ENCODE measurements at regions not wholly inside any gene's neighbourhood (a gene's known extent, or its start where the extent isn't known, plus 50 kb on each side); places are given as distances from the start of the nearest gene placed in this dataset.
"Not testable (repeated sequence)": the region's sequence is repeated elsewhere in the genome, so short reads cannot be mapped to it uniquely, and the experiment has no call there.

DNA sequence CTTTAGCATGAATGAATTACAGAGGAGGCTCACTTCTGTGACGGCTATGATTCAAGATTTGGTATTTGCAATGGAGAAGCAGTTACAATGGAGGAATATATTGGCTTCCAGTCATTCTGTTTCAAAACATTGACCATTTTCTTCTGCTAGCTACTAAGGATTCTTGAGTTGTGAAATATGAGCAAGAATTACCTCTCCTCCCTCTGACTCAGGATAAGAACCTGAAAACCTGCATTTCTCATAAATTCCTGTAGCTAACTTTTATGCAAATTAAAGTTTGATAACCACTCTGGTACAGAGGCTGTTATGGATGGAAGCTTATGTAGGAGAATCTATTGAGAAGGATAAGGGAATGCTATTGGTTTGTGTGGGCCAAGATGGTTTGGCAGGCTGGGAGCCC is 84.1 kb upstream of the MYRIP start:
- H3K27me3 Mint-ChIP-seq (ENCODE audit: insufficient read depth, unreplicated experiment) = no peaks in the 10 kb centered on the region
- no TSS peak for BruUV-seq (replicated peaks)
- H3K36me3 ChIP-seq (ENCODE audit: control insufficient read depth, insufficient read depth, low read length) = no peaks in the 10 kb centered on the region
- no peaks in the 10 kb centered on the region for H3K9me3 Mint-ChIP-seq (ENCODE audit: unreplicated experiment)
- no peaks in the 10 kb centered on the region for H3K27me3 ChIP-seq (replicated peaks; ENCODE audit: control insufficient read depth, insufficient read depth, low read length)
- no peak overlapping the region for H3K27ac Mint-ChIP-seq (ENCODE audit: unreplicated experiment)
- no peaks in the 10 kb centered on the region for H3K36me3 Mint-ChIP-seq (ENCODE audit: insufficient read depth, unreplicated experiment)
- no peak for DNase-seq
- TF ChIP-seq CTCF (IDR thresholded peaks at IDR 0.05; ENCODE audit: insufficient read depth in 1 of 2, low read depth in 1 of 2, low read length in 1 of 2, severe bottlenecking in 1 of 2, unreplicated experiment in 1 of 2) = no peak
- intact Hi-C loops (cut with micrococcal nuclease; ENCODE audit: unreplicated experiment) = no loop called here
- CTCF ChIA-PET = no interaction called here
- no peak overlapping the region for H3K4me3 ChIP-seq (ENCODE audit: low read depth, low read length)
- H3K4me1 Mint-ChIP-seq (ENCODE audit: low read depth, unreplicated experiment) = peaks cover 7% of the 10 kb centered on the region
- no peaks in the 10 kb centered on the region; the same call in 1 of the 2 replicates for H3K4me1 ChIP-seq
- no peaks in the 10 kb centered on the region for H3K9me3 ChIP-seq
- POLR2A ChIA-PET = no interaction called here
- H3K4me3 Mint-ChIP-seq (ENCODE audit: unreplicated experiment) = no peak overlapping the region

- Histone ChIP-seq H3K36me3 (ENCODE audit: control insufficient read depth, insufficient read depth, low read length) (no peaks in the 10 kb centered on the region), H3K9me3 (no peaks in the 10 kb centered on the region), H3K27me3 (replicated peaks; ENCODE audit: control insufficient read depth, insufficient read depth, low read length) (no peaks in the 10 kb centered on the region), H3K4me1 (no peaks in the 10 kb centered on the region; the same call in 1 of the 2 replicates), H3K4me3 (ENCODE audit: low read depth, low read length) (no peak overlapping the region)
- no peak for DNase-seq
- no TSS peak for BruUV-seq (replicated peaks)
- POLR2A ChIA-PET = no interaction called here
- CTCF ChIA-PET = no interaction called here
- Mint-ChIP-seq H3K27ac (ENCODE audit: unreplicated experiment) (no peak overlapping the region), H3K27me3 (ENCODE audit: insufficient read depth, unreplicated experiment) (no peaks in the 10 kb centered on the region), H3K36me3 (ENCODE audit: insufficient read depth, unreplicated experiment) (no peaks in the 10 kb centered on the region), H3K4me1 (ENCODE audit: low read depth, unreplicated experiment) (peaks cover 2% of the 10 kb centered on the region), H3K4me3 (ENCODE audit: unreplicated experiment) (no peak overlapping the region), H3K9me3 (ENCODE audit: unreplicated experiment) (no peaks in the 10 kb centered on the region)
- intact Hi-C loops (cut with micrococcal nuclease; ENCODE audit: unreplicated experiment) = no loop called here
- TF ChIP-seq CTCF (IDR thresholded peaks at IDR 0.05; ENCODE audit: insufficient read depth in 1 of 2, low read depth in 1 of 2, low read length in 1 of 2, severe bottlenecking in 1 of 2, unreplicated experiment in 1 of 2) = no peak
Observed at GRCh38 chr3:39727415-39727814, 82.0 kb upstream of the MYRIP start.

DNA sequence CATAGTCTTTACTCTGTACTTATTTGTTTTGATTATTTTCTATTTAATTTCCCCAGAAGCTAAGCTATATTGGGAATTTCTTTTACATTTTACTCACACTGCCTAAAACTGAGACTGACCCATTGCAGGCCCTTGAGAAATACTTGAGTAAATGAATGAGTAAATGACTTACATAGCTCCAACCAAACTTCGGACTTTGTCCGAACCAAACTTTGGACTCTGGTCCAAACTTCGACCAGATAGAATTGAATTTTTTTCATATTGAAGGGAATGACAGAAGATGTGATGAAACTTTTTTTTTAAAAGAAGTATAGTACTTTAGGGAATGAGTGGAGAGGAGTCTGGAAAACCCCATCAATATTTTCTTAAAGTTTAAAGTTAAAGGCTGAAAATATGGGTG is 75.6 kb upstream of the MYRIP start:
- ChIA-PET POLR2A (no interaction called here), CTCF (no interaction called here)
- no peaks in the 10 kb centered on the region for H3K4me1 ChIP-seq
- no peaks in the 10 kb centered on the region for H3K36me3 Mint-ChIP-seq (ENCODE audit: insufficient read depth, unreplicated experiment)
- H3K4me1 Mint-ChIP-seq (ENCODE audit: low read depth, unreplicated experiment) = no peaks in the 10 kb centered on the region
- no peak for DNase-seq
- intact Hi-C loops (cut with micrococcal nuclease; ENCODE audit: unreplicated experiment) = no loop called here
- H3K4me3 ChIP-seq (ENCODE audit: low read depth, low read length) = no peak overlapping the region
- no peak for TF ChIP-seq CTCF (IDR thresholded peaks at IDR 0.05; ENCODE audit: insufficient read depth in 1 of 2, low read depth in 1 of 2, low read length in 1 of 2, severe bottlenecking in 1 of 2, unreplicated experiment in 1 of 2)
- no peaks in the 10 kb centered on the region for H3K9me3 ChIP-seq
- H3K27ac Mint-ChIP-seq (ENCODE audit: unreplicated experiment) = no peak overlapping the region
- H3K9me3 Mint-ChIP-seq (ENCODE audit: unreplicated experiment) = no peaks in the 10 kb centered on the region
- H3K36me3 ChIP-seq (ENCODE audit: control insufficient read depth, insufficient read depth, low read length) = no peaks in the 10 kb centered on the region
- H3K27me3 ChIP-seq (replicated peaks; ENCODE audit: control insufficient read depth, insufficient read depth, low read length) = no peaks in the 10 kb centered on the region
- no TSS peak for BruUV-seq (replicated peaks)
- no peak overlapping the region for H3K4me3 Mint-ChIP-seq (ENCODE audit: unreplicated experiment)
- no peaks in the 10 kb centered on the region for H3K27me3 Mint-ChIP-seq (ENCODE audit: insufficient read depth, unreplicated experiment)

DNA sequence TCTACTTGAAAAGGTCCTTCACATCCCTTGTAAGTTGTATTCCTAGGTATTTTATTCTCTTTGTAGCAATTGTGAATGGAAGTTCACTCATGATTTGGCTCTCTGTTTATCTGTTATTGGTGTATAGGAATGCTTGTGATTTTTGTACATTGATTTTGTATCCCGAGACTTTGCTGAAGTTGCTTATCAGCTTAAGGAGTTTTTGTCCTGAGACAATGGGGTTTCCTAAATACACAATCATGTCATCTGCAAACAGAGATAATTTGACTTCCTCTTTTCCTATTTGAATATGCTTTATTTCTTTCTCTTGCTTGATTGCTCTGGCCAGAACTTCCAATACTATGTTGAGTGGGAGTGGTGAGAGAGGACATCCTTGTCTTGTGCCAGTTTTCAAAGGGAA is 69.8 kb upstream of the MYRIP start:
- H3K36me3 ChIP-seq (ENCODE audit: control insufficient read depth, insufficient read depth, low read length); H3K4me3 Mint-ChIP-seq (ENCODE audit: unreplicated experiment); H3K9me3 Mint-ChIP-seq (ENCODE audit: unreplicated experiment); CTCF ChIA-PET; H3K4me3 ChIP-seq (ENCODE audit: low read depth, low read length); H3K4me1 ChIP-seq; H3K4me1 Mint-ChIP-seq (ENCODE audit: low read depth, unreplicated experiment); H3K9me3 ChIP-seq; H3K27ac Mint-ChIP-seq (ENCODE audit: unreplicated experiment); DNase-seq; H3K27me3 ChIP-seq (replicated peaks; ENCODE audit: control insufficient read depth, insufficient read depth, low read length); intact Hi-C loops (cut with micrococcal nuclease; ENCODE audit: unreplicated experiment); BruUV-seq (replicated peaks); H3K36me3 Mint-ChIP-seq (ENCODE audit: insufficient read depth, unreplicated experiment); H3K27me3 Mint-ChIP-seq (ENCODE audit: insufficient read depth, unreplicated experiment); POLR2A ChIA-PET: not testable (repeated sequence)

Data from Caco-2 (cell line).